ENCODE measurements at regions not wholly inside any gene's neighbourhood (a gene's known extent, or its start where the extent isn't known, plus 50 kb on each side); places are given as distances from the start of the nearest gene placed in this dataset.

DNA sequence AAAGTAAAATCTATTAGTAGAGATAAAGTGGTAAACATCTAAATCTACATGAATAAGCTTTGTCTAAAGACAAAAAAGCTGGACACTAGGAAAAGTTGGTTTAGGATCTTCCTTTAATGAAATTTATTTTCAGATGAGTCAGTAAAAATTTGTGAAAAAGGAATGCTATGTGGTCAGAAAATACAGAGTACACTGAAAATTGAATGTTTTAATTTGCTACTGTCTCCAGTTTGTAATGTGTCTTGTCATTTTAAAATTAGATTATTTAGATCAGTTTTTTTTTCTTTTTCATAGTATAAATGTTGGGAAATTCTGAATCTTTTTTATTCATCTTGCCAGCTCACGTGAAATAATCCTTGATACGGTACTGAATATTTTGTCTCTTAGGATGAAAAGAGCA is 56.9 kb downstream of the SLITRK6 start:
- Histone ChIP-seq H3K9me2 (ENCODE audit: low read depth, low read length) (no peaks in the 10 kb centered on the region), H3K4me1 (ENCODE audit: insufficient read depth, low read length, severe bottlenecking) (no peaks in the 10 kb centered on the region), H3K9ac (ENCODE audit: low read length) (no peak overlapping the region), H4K20me1 (ENCODE audit: insufficient read depth, low read length) (no peaks in the 10 kb centered on the region), H2AFZ (ENCODE audit: low read length) (no peak overlapping the region), H3K36me3 (ENCODE audit: insufficient read depth, low read length) (no peaks in the 10 kb centered on the region), H3K27ac (ENCODE audit: low read depth, low read length, poor library complexity, severe bottlenecking) (no peak overlapping the region), H3K4me2 (ENCODE audit: low read length) (no peak overlapping the region), H3K79me2 (ENCODE audit: insufficient read depth, low read length) (no peaks in the 10 kb centered on the region), H3K9me3 (ENCODE audit: low read length) (no peaks in the 10 kb centered on the region), H3F3A (ENCODE audit: insufficient read depth, low read length) (no peaks in the 10 kb centered on the region), H3K27me3 (ENCODE audit: insufficient read depth, low read length) (no peaks in the 10 kb centered on the region), H3K4me3 (ENCODE audit: low read depth, low read length, poor library complexity, severe bottlenecking) (no peak overlapping the region)
- TF ChIP-seq EZH2 (IDR thresholded peaks at IDR 0.05; ENCODE audit: borderline replicate concordance, low read length) (no peak), CTCF (IDR thresholded peaks at IDR 0.05; ENCODE audit: low read length) (no peak)

- TF ChIP-seq CTCF (IDR thresholded peaks at IDR 0.05; ENCODE audit: low read length) (no peak), EZH2 (IDR thresholded peaks at IDR 0.05; ENCODE audit: borderline replicate concordance, low read length) (no peak)
Measured at GRCh38 chr13:85741017-85741416, 58.2 kb downstream of the SLITRK6 start.

GRCh38 chr13:85738696-85739320 is 60.4 kb downstream of the SLITRK6 start:
- Histone ChIP-seq H3K9me2 (ENCODE audit: low read depth, low read length) (no peaks in the 10 kb centered on the region), H2AFZ (ENCODE audit: low read length) (no peak overlapping the region), H3K9me3 (ENCODE audit: low read length) (no peaks in the 10 kb centered on the region), H3K4me3 (ENCODE audit: low read depth, low read length, poor library complexity, severe bottlenecking) (no peak overlapping the region), H3K27me3 (ENCODE audit: insufficient read depth, low read length) (no peaks in the 10 kb centered on the region), H3K79me2 (ENCODE audit: insufficient read depth, low read length) (no peaks in the 10 kb centered on the region), H3K27ac (ENCODE audit: low read depth, low read length, poor library complexity, severe bottlenecking) (no peak overlapping the region), H3K36me3 (ENCODE audit: insufficient read depth, low read length) (no peaks in the 10 kb centered on the region), H3K9ac (ENCODE audit: low read length) (no peak overlapping the region), H3F3A (ENCODE audit: insufficient read depth, low read length) (no peaks in the 10 kb centered on the region), H4K20me1 (ENCODE audit: insufficient read depth, low read length) (no peaks in the 10 kb centered on the region), H3K4me2 (ENCODE audit: low read length) (no peak overlapping the region), H3K4me1 (ENCODE audit: insufficient read depth, low read length, severe bottlenecking) (no peaks in the 10 kb centered on the region)
- TF ChIP-seq CTCF (IDR thresholded peaks at IDR 0.05; ENCODE audit: low read length) (no peak), EZH2 (IDR thresholded peaks at IDR 0.05; ENCODE audit: borderline replicate concordance, low read length) (no peak)

More at GRCh38 chr13:85741017-85741416, 58.2 kb downstream of the SLITRK6 start:
- no peak overlapping the region for H3K9ac ChIP-seq (ENCODE audit: low read length)
- H3K4me1 ChIP-seq (ENCODE audit: insufficient read depth, low read length, severe bottlenecking), result no peaks in the 10 kb centered on the region
- no peaks in the 10 kb centered on the region for H3K9me3 ChIP-seq (ENCODE audit: low read length)
- H3K79me2 ChIP-seq (ENCODE audit: insufficient read depth, low read length), result no peaks in the 10 kb centered on the region
- H3K4me3 ChIP-seq (ENCODE audit: low read depth, low read length, poor library complexity, severe bottlenecking), result no peak overlapping the region
- H3F3A ChIP-seq (ENCODE audit: insufficient read depth, low read length), result no peaks in the 10 kb centered on the region
- H2AFZ ChIP-seq (ENCODE audit: low read length), result no peak overlapping the region
- no peaks in the 10 kb centered on the region for H3K9me2 ChIP-seq (ENCODE audit: low read depth, low read length)
- no peaks in the 10 kb centered on the region for H4K20me1 ChIP-seq (ENCODE audit: insufficient read depth, low read length)
- H3K27me3 ChIP-seq (ENCODE audit: insufficient read depth, low read length), result no peaks in the 10 kb centered on the region
- no peak overlapping the region for H3K4me2 ChIP-seq (ENCODE audit: low read length)
- H3K27ac ChIP-seq (ENCODE audit: low read depth, low read length, poor library complexity, severe bottlenecking), result no peak overlapping the region
- H3K36me3 ChIP-seq (ENCODE audit: insufficient read depth, low read length), result no peaks in the 10 kb centered on the region
